ENCODE measurements at regions not wholly inside any gene's neighbourhood (a gene's known extent, or its start where the extent isn't known, plus 50 kb on each side); places are given as distances from the start of the nearest gene placed in this dataset.

GRCh38 chr4:185997296-185997695, 71.7 kb upstream of the TLR3 start:
- 45 to 50% methylated on average over 7 of the region's 7 CpGs for WGBS, 2 donors
- no peak for TF ChIP-seq CTCF (IDR thresholded peaks at IDR 0.05)
- TF ChIP-seq POLR2A (IDR thresholded peaks at IDR 0.05) = no peak
- ATAC-seq (no peak), DNase-seq (peak in 3 of 4 donors; percentile 32 to 52 (median 51))
- Histone ChIP-seq H3K36me3 (replicated peaks in 1 of 2; ENCODE audit: insufficient read depth in 1 of 2, low read depth in 2 of 2) (no peaks in the 10 kb centered on the region), H3K9me3 (no peaks in the 10 kb centered on the region), H3K27me3 (no peaks in the 10 kb centered on the region), H3K4me3 (no peak overlapping the region), H3K4me1 (peaks cover 13% of the 10 kb centered on the region), H3K27ac (no peak overlapping the region)
- intact Hi-C loops (cut with DNase I) = no loop called here

- TF ChIP-seq CTCF (IDR thresholded peaks at IDR 0.05) (no peak), POLR2A (IDR thresholded peaks at IDR 0.05) (no peak)
- Histone ChIP-seq H3K9me3 (no peaks in the 10 kb centered on the region), H3K4me1 (no peaks in the 10 kb centered on the region), H3K36me3 (replicated peaks in 1 of 2; ENCODE audit: insufficient read depth in 1 of 2, low read depth in 2 of 2) (no peaks in the 10 kb centered on the region), H3K27ac (no peak overlapping the region), H3K27me3 (no peaks in the 10 kb centered on the region), H3K4me3 (no peak overlapping the region)
- no peak for ATAC-seq
- DNase-seq = no peak
- WGBS, 2 donors = 90% methylated on average over 5 of the region's 5 CpGs
- intact Hi-C loops (cut with DNase I) = no loop called here
Observed at GRCh38 chr4:185998791-185999190, 70.2 kb upstream of the TLR3 start.

GRCh38 chr4:185999207-185999606, 69.7 kb upstream of the TLR3 start:
- WGBS, 2 donors = 22 to 30% methylated on average over 8 of the region's 8 CpGs
- no peak for TF ChIP-seq POLR2A (IDR thresholded peaks at IDR 0.05)
- TF ChIP-seq CTCF (IDR thresholded peaks at IDR 0.05) = no peak
- no peaks in the 10 kb centered on the region for H3K36me3 ChIP-seq (replicated peaks in 1 of 2; ENCODE audit: insufficient read depth in 1 of 2, low read depth in 2 of 2)
- H3K27ac ChIP-seq = no peak overlapping the region
- intact Hi-C loops (cut with DNase I) = no loop called here
- DNase-seq = peak in 1 of 4 donors; percentile 11
- no peaks in the 10 kb centered on the region for H3K4me1 ChIP-seq
- no peak overlapping the region for H3K4me3 ChIP-seq
- no peaks in the 10 kb centered on the region for H3K27me3 ChIP-seq
- no peaks in the 10 kb centered on the region for H3K9me3 ChIP-seq
- no peak for ATAC-seq

- intact Hi-C loops (cut with DNase I) = no loop called here
- H3K27ac ChIP-seq = no peak overlapping the region
- H3K4me1 ChIP-seq = no peaks in the 10 kb centered on the region
- H3K27me3 ChIP-seq = no peaks in the 10 kb centered on the region
- H3K9me3 ChIP-seq = no peaks in the 10 kb centered on the region
- no peak for ATAC-seq
- no peak for TF ChIP-seq POLR2A (IDR thresholded peaks at IDR 0.05)
- TF ChIP-seq CTCF (IDR thresholded peaks at IDR 0.05) = no peak
- DNase-seq = no peak
- H3K4me3 ChIP-seq = no peak overlapping the region
- no peaks in the 10 kb centered on the region for H3K36me3 ChIP-seq (replicated peaks in 1 of 2; ENCODE audit: insufficient read depth in 1 of 2, low read depth in 2 of 2)
- WGBS, 2 donors = 92 to 93% methylated on average over 9 of the region's 9 CpGs
Observed at GRCh38 chr4:186002853-186003252, 66.1 kb upstream of the TLR3 start.

GRCh38 chr4:186003746-186004145, 65.2 kb upstream of the TLR3 start:
- DNase-seq (no peak), ATAC-seq (no peak)
- 39 to 48% methylated on average over 6 of the region's 6 CpGs for WGBS, 2 donors
- Histone ChIP-seq H3K27me3 (no peaks in the 10 kb centered on the region), H3K36me3 (replicated peaks in 1 of 2; ENCODE audit: insufficient read depth in 1 of 2, low read depth in 2 of 2) (no peaks in the 10 kb centered on the region), H3K9me3 (no peaks in the 10 kb centered on the region), H3K4me1 (no peaks in the 10 kb centered on the region), H3K4me3 (no peak overlapping the region), H3K27ac (no peak overlapping the region)
- intact Hi-C loops (cut with DNase I) = no loop called here
- TF ChIP-seq CTCF (IDR thresholded peaks at IDR 0.05) (no peak), POLR2A (IDR thresholded peaks at IDR 0.05) (no peak)

All from body of pancreas (tissue), 4 donors.